WTC11 (cell line): ENCODE measurements at regions not wholly inside any gene's neighbourhood (a gene's known extent, or its start where the extent isn't known, plus 50 kb on each side); places are given as distances from the start of the nearest gene placed in this dataset.
"Not testable (repeated sequence)": the region's sequence is repeated elsewhere in the genome, so short reads cannot be mapped to it uniquely, and the experiment has no call there.

Experiments
- CBFB ChIP-seq: sonication (generic); formaldehyde crosslinking; IDR thresholded peaks from 2 replicates; pipeline ENCODE4 v1.8.1; 2022; ENCODE audit warnings: mild to moderate bottlenecking, low read depth, missing genetic modification reagents
- CTCF ChIP-seq: fragments of 200-600 bp; IDR thresholded peaks from 2 replicates; pipeline ENCODE4 v1.8.0; 2022; ENCODE audit warnings: antibody characterized with exemption
- KAT7 ChIP-seq: sonication (generic); formaldehyde crosslinking; IDR thresholded peaks from 2 replicates; pipeline ENCODE4 v1.8.1; 2023; ENCODE audit warnings: missing genetic modification reagents, mild to moderate bottlenecking, borderline replicate concordance
- MAX ChIP-seq: sonication (generic); formaldehyde crosslinking; IDR thresholded peaks from 2 replicates; pipeline ENCODE4 v1.8.0; 2022; ENCODE audit warnings: mild to moderate bottlenecking, missing genetic modification reagents
- NFE2L1 ChIP-seq: sonication (generic); formaldehyde crosslinking; IDR thresholded peaks from 2 replicates; pipeline ENCODE4 v1.8.1; 2023; ENCODE audit warnings: missing genetic modification reagents
- RELA ChIP-seq: sonication (generic); formaldehyde crosslinking; IDR thresholded peaks from 2 replicates; pipeline ENCODE4 v1.8.1; 2022; ENCODE audit warnings: missing genetic modification reagents, mild to moderate bottlenecking, borderline replicate concordance
- RORB ChIP-seq: fragments of 250-450 bp; sonication (Bioruptor Pico); IDR thresholded peaks from 2 replicates; pipeline ENCODE4 v1.9.0; 2021; ENCODE audit warnings: mild to moderate bottlenecking
- TEAD1 ChIP-seq: sonication (generic); formaldehyde crosslinking; IDR thresholded peaks from 2 replicates; pipeline ENCODE4 v1.8.0; 2022; ENCODE audit warnings: mild to moderate bottlenecking, missing genetic modification reagents
- USF1 ChIP-seq: sonication (generic); formaldehyde crosslinking; IDR thresholded peaks from 2 replicates; pipeline ENCODE4 v1.8.0; 2022; ENCODE audit warnings: mild to moderate bottlenecking, missing genetic modification reagents
- ZNF232 ChIP-seq: sonication (generic); formaldehyde crosslinking; IDR thresholded peaks from 2 replicates; pipeline ENCODE4 v1.8.0; 2022; ENCODE audit warnings: mild to moderate bottlenecking, missing genetic modification reagents
- TF ChIP-seq, protein P1 (sequence below): sonication (generic); formaldehyde crosslinking; conservative IDR thresholded peaks from 2 replicates; pipeline ENCODE4 v1.8.1; 2022; ENCODE audit warnings: mild to moderate bottlenecking, missing genetic modification reagents
- TF ChIP-seq, protein P2 (sequence below): sonication (generic); formaldehyde crosslinking; IDR thresholded peaks from 2 replicates; pipeline ENCODE4 v1.8.1; 2023; ENCODE audit warnings: mild to moderate bottlenecking, missing genetic modification reagents, moderate library complexity
- TF ChIP-seq, protein P3 (sequence below): sonication (generic); formaldehyde crosslinking; IDR thresholded peaks from 2 replicates; pipeline ENCODE4 v1.8.1; 2023; ENCODE audit warnings: mild to moderate bottlenecking, moderate library complexity, missing genetic modification reagents

GRCh38 chr11:67884761-67885558 lies 118.9 kb downstream of the UNC93B1 start:
- TF ChIP-seq TEAD1 (CRISPR knock-in tag); ZNF232 (CRISPR knock-in tag); CTCF; USF1 (CRISPR knock-in tag); RELA; NFE2L1 (CRISPR knock-in tag); KAT7 (CRISPR knock-in tag); CBFB (CRISPR knock-in tag); MAX (CRISPR knock-in tag); RORB (CRISPR knock-in tag): not testable (repeated sequence)
- TF ChIP-seq, protein P1, sequence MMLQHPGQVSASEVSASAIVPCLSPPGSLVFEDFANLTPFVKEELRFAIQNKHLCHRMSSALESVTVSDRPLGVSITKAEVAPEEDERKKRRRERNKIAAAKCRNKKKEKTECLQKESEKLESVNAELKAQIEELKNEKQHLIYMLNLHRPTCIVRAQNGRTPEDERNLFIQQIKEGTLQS (CRISPR knock-in tag), result not testable (repeated sequence)
- TF ChIP-seq, protein P2, sequence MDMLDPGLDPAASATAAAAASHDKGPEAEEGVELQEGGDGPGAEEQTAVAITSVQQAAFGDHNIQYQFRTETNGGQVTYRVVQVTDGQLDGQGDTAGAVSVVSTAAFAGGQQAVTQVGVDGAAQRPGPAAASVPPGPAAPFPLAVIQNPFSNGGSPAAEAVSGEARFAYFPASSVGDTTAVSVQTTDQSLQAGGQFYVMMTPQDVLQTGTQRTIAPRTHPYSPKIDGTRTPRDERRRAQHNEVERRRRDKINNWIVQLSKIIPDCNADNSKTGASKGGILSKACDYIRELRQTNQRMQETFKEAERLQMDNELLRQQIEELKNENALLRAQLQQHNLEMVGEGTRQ (CRISPR knock-in tag), result not testable (repeated sequence)
- TF ChIP-seq, protein P3, sequence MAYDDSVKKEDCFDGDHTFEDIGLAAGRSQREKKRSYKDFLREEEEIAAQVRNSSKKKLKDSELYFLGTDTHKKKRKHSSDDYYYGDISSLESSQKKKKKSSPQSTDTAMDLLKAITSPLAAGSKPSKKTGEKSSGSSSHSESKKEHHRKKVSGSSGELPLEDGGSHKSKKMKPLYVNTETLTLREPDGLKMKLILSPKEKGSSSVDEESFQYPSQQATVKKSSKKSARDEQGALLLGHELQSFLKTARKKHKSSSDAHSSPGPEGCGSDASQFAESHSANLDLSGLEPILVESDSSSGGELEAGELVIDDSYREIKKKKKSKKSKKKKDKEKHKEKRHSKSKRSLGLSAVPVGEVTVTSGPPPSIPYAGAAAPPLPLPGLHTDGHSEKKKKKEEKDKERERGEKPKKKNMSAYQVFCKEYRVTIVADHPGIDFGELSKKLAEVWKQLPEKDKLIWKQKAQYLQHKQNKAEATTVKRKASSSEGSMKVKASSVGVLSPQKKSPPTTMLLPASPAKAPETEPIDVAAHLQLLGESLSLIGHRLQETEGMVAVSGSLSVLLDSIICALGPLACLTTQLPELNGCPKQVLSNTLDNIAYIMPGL (CRISPR knock-in tag), result not testable (repeated sequence)
